K562 (cell line): ENCODE measurements at regions not wholly inside any gene's neighbourhood (a gene's known extent, or its start where the extent isn't known, plus 50 kb on each side); places are given as distances from the start of the nearest gene placed in this dataset.

ENCODE experiments used
- TF ChIP-seq, protein P1 (sequence below), 2 experiments: fragments of 250-450 bp in 1 of 2; fragments of 450-650 bp in 1 of 2; sonication (Bioruptor Pico) in 1 of 2; IDR thresholded peaks; 2 replicates each; pipeline versions ENCODE4 v1.6.1 to v1.8.0; 2016 to 2021; ENCODE audit warnings: mild to moderate bottlenecking in 2 of 2, moderate library complexity in 2 of 2, missing compliant biosample characterization in 1 of 2, missing genetic modification characterization in 1 of 2
- TF ChIP-seq, protein P2 (sequence below): sonication (generic); formaldehyde crosslinking; IDR thresholded peaks from 2 replicates; pipeline ENCODE4 v1.8.1; 2022; ENCODE audit warnings: missing genetic modification reagents

DNA sequence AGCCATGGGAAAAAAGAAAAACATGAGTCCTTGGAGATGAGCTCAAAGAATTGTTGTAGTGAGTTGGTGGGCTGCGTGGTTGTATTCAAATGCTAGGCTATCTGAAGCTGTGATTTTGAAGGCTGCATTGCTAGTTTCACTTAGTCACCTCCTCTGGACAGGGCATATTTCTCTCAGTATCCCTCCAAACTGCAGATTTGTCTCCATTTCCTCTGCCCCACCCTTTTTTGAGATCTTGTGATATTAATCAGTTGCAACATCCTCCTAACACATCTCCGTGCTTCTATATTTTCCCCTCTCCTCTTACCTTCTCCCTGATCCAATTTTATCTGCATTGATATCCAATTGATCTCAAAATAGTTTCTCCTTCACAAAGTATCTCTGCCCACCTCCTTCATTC is 1048.0 kb upstream of the WWC1 start:
- TF ChIP-seq, protein P1, sequence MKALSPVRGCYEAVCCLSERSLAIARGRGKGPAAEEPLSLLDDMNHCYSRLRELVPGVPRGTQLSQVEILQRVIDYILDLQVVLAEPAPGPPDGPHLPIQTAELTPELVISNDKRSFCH (CRISPR knock-in tag; IDR thresholded peaks at IDR 0.05), result no peak
- TF ChIP-seq, protein P1 (tag; IDR thresholded peaks at IDR 0.05), result no peak
- TF ChIP-seq, protein P2, sequence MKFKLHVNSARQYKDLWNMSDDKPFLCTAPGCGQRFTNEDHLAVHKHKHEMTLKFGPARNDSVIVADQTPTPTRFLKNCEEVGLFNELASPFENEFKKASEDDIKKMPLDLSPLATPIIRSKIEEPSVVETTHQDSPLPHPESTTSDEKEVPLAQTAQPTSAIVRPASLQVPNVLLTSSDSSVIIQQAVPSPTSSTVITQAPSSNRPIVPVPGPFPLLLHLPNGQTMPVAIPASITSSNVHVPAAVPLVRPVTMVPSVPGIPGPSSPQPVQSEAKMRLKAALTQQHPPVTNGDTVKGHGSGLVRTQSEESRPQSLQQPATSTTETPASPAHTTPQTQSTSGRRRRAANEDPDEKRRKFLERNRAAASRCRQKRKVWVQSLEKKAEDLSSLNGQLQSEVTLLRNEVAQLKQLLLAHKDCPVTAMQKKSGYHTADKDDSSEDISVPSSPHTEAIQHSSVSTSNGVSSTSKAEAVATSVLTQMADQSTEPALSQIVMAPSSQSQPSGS (CRISPR knock-in tag), result no peak
